ENCODE measurements at regions not wholly inside any gene's neighbourhood (a gene's known extent, or its start where the extent isn't known, plus 50 kb on each side); places are given as distances from the start of the nearest gene placed in this dataset.
"Not testable (repeated sequence)": the region's sequence is repeated elsewhere in the genome, so short reads cannot be mapped to it uniquely, and the experiment has no call there.

- no peak overlapping the region for H3K4me3 Mint-ChIP-seq
- Histone ChIP-seq H3K4me1 (ENCODE audit: control insufficient read depth, insufficient read depth, low read length, poor library complexity, severe bottlenecking) (no peaks in the 10 kb centered on the region), H3K36me3 (ENCODE audit: control insufficient read depth, insufficient read depth, low read length) (no peaks in the 10 kb centered on the region), H3K9me3 (ENCODE audit: control insufficient read depth in 2 of 2, low read length in 2 of 2) (no peaks in the 10 kb centered on the region), H3K27ac (ENCODE audit: insufficient read depth, low read length, poor library complexity, severe bottlenecking) (no peak overlapping the region), H3K27me3 (ENCODE audit: control insufficient read depth, insufficient read depth, low read length) (no peaks in the 10 kb centered on the region), H3K4me3 (ENCODE audit: low read depth, low read length) (no peak overlapping the region)
- H3K9me3 Mint-ChIP-seq: peaks cover 0 to 2% (median 0%) of the 10 kb centered on the region in 7 donors
- ATAC-seq (ENCODE audit: low read depth in 2 of 2) (no peak), DNase-seq (no peak)
- peaks cover 21% of the 10 kb centered on the region for H3K27me3 Mint-ChIP-seq
- H3K36me3 Mint-ChIP-seq: no peaks in the 10 kb centered on the region
- H3K27ac Mint-ChIP-seq: peak overlapping the region in 1 of 3 donors; percentile 24
- H3K4me1 Mint-ChIP-seq: peaks cover 0 to 15% (median 5%) of the 10 kb centered on the region in 4 donors
These were observed 63.4 kb upstream of the KLF7 start for GRCh38 chr2:207229161-207229560.

- no peak for ATAC-seq (ENCODE audit: low read depth in 2 of 2)
- peaks cover 16% of the 10 kb centered on the region for H3K27me3 Mint-ChIP-seq
- no peak for DNase-seq
- H3K27ac ChIP-seq (ENCODE audit: insufficient read depth, low read length, poor library complexity, severe bottlenecking): no peak overlapping the region
- no peak overlapping the region for H3K4me3 ChIP-seq (ENCODE audit: low read depth, low read length)
- peak overlapping the region in 1 of 3 donors; percentile 3 for H3K27ac Mint-ChIP-seq
- no peaks in the 10 kb centered on the region for H3K9me3 ChIP-seq (ENCODE audit: control insufficient read depth in 2 of 2, low read length in 2 of 2)
- no peaks in the 10 kb centered on the region for H3K27me3 ChIP-seq (ENCODE audit: control insufficient read depth, insufficient read depth, low read length)
- H3K4me1 Mint-ChIP-seq: peaks cover 0 to 9% (median 0%) of the 10 kb centered on the region in 4 donors
- peak overlapping the region in 1 of 4 donors; percentile 86 for H3K4me3 Mint-ChIP-seq
- peaks cover 0 to 2% (median 0%) of the 10 kb centered on the region in 7 donors for H3K9me3 Mint-ChIP-seq
- no peaks in the 10 kb centered on the region for H3K4me1 ChIP-seq (ENCODE audit: control insufficient read depth, insufficient read depth, low read length, poor library complexity, severe bottlenecking)
- no peaks in the 10 kb centered on the region for H3K36me3 ChIP-seq (ENCODE audit: control insufficient read depth, insufficient read depth, low read length)
- H3K36me3 Mint-ChIP-seq: no peaks in the 10 kb centered on the region
These were observed 64.7 kb upstream of the KLF7 start for GRCh38 chr2:207230261-207231105.

GRCh38 chr2:207231106-207231865 is 65.5 kb upstream of the KLF7 start:
- Histone ChIP-seq H3K9me3 (ENCODE audit: control insufficient read depth in 2 of 2, low read length in 2 of 2) (no peaks in the 10 kb centered on the region), H3K4me1 (ENCODE audit: control insufficient read depth, insufficient read depth, low read length, poor library complexity, severe bottlenecking) (no peaks in the 10 kb centered on the region), H3K27me3 (ENCODE audit: control insufficient read depth, insufficient read depth, low read length) (no peaks in the 10 kb centered on the region), H3K36me3 (ENCODE audit: control insufficient read depth, insufficient read depth, low read length) (no peaks in the 10 kb centered on the region), H3K4me3 (ENCODE audit: low read depth, low read length) (no peak overlapping the region), H3K27ac (ENCODE audit: insufficient read depth, low read length, poor library complexity, severe bottlenecking) (no peak overlapping the region)
- peaks cover 0 to 2% (median 0%) of the 10 kb centered on the region in 7 donors for H3K9me3 Mint-ChIP-seq
- H3K36me3 Mint-ChIP-seq: no peaks in the 10 kb centered on the region
- no peak for DNase-seq
- peaks cover 16% of the 10 kb centered on the region for H3K27me3 Mint-ChIP-seq
- no peak for ATAC-seq (ENCODE audit: low read depth in 2 of 2)
- peak overlapping the region in 1 of 3 donors; percentile 34 for H3K27ac Mint-ChIP-seq
- H3K4me1 Mint-ChIP-seq: peaks cover 0 to 8% (median 0%) of the 10 kb centered on the region in 4 donors
- H3K4me3 Mint-ChIP-seq: peak overlapping the region in 1 of 4 donors; percentile 86

GRCh38 chr2:207231967-207232366 is 66.2 kb upstream of the KLF7 start:
- H3K4me3 Mint-ChIP-seq: no peak overlapping the region
- H3K36me3 Mint-ChIP-seq: no peaks in the 10 kb centered on the region
- DNase-seq (no peak), ATAC-seq (ENCODE audit: low read depth in 2 of 2) (no peak)
- peaks cover 0 to 2% (median 0%) of the 10 kb centered on the region in 7 donors for H3K9me3 Mint-ChIP-seq
- Histone ChIP-seq H3K4me1 (ENCODE audit: control insufficient read depth, insufficient read depth, low read length, poor library complexity, severe bottlenecking) (no peaks in the 10 kb centered on the region), H3K9me3 (ENCODE audit: control insufficient read depth in 2 of 2, low read length in 2 of 2) (no peaks in the 10 kb centered on the region), H3K4me3 (ENCODE audit: low read depth, low read length) (no peak overlapping the region), H3K36me3 (ENCODE audit: control insufficient read depth, insufficient read depth, low read length) (no peaks in the 10 kb centered on the region), H3K27me3 (ENCODE audit: control insufficient read depth, insufficient read depth, low read length) (no peaks in the 10 kb centered on the region), H3K27ac (ENCODE audit: insufficient read depth, low read length, poor library complexity, severe bottlenecking) (no peak overlapping the region)
- H3K27ac Mint-ChIP-seq: peak overlapping the region in 1 of 3 donors; percentile 34
- H3K27me3 Mint-ChIP-seq: peaks cover 10% of the 10 kb centered on the region
- H3K4me1 Mint-ChIP-seq: peaks cover 0 to 8% (median 0%) of the 10 kb centered on the region in 4 donors

GRCh38 chr2:207233141-207233540 is 67.4 kb upstream of the KLF7 start:
- not testable (repeated sequence) for DNase-seq; H3K36me3 Mint-ChIP-seq; ATAC-seq (ENCODE audit: low read depth in 2 of 2); H3K4me1 ChIP-seq (ENCODE audit: control insufficient read depth, insufficient read depth, low read length, poor library complexity, severe bottlenecking); H3K4me3 Mint-ChIP-seq; H3K9me3 Mint-ChIP-seq; H3K9me3 ChIP-seq (ENCODE audit: control insufficient read depth in 2 of 2, low read length in 2 of 2); H3K27me3 ChIP-seq (ENCODE audit: control insufficient read depth, insufficient read depth, low read length); H3K4me1 Mint-ChIP-seq; H3K27ac ChIP-seq (ENCODE audit: insufficient read depth, low read length, poor library complexity, severe bottlenecking); H3K4me3 ChIP-seq (ENCODE audit: low read depth, low read length); H3K27ac Mint-ChIP-seq; H3K36me3 ChIP-seq (ENCODE audit: control insufficient read depth, insufficient read depth, low read length)
- H3K27me3 Mint-ChIP-seq: peaks cover 10% of the 10 kb centered on the region

- Histone ChIP-seq H3K9me3 (ENCODE audit: control insufficient read depth in 2 of 2, low read length in 2 of 2) (no peaks in the 10 kb centered on the region), H3K4me3 (ENCODE audit: low read depth, low read length) (no peak overlapping the region), H3K27ac (ENCODE audit: insufficient read depth, low read length, poor library complexity, severe bottlenecking) (no peak overlapping the region), H3K27me3 (ENCODE audit: control insufficient read depth, insufficient read depth, low read length) (no peaks in the 10 kb centered on the region), H3K36me3 (ENCODE audit: control insufficient read depth, insufficient read depth, low read length) (no peaks in the 10 kb centered on the region), H3K4me1 (ENCODE audit: control insufficient read depth, insufficient read depth, low read length, poor library complexity, severe bottlenecking) (no peaks in the 10 kb centered on the region)
- ATAC-seq (ENCODE audit: low read depth in 2 of 2): no peak
- DNase-seq: no peak
- Mint-ChIP-seq H3K4me3 (no peak overlapping the region), H3K9me3 (peaks cover 0 to 2% (median 0%) of the 10 kb centered on the region in 7 donors), H3K36me3 (no peaks in the 10 kb centered on the region), H3K27ac (no peak overlapping the region), H3K4me1 (peaks cover 0 to 12% (median 0%) of the 10 kb centered on the region in 4 donors), H3K27me3 (peaks cover 10% of the 10 kb centered on the region)
These were observed 68.0 kb upstream of the KLF7 start for GRCh38 chr2:207233731-207234130.

GRCh38 chr2:207235621-207236020 is 69.9 kb upstream of the KLF7 start:
- H3K4me1 Mint-ChIP-seq: peaks cover 0 to 23% (median 0%) of the 10 kb centered on the region in 4 donors

More at GRCh38 chr2:207235621-207236020, 69.9 kb upstream of the KLF7 start:
- no peaks in the 10 kb centered on the region for H3K9me3 Mint-ChIP-seq
- H3K27ac ChIP-seq (ENCODE audit: insufficient read depth, low read length, poor library complexity, severe bottlenecking): no peak overlapping the region
- H3K27me3 Mint-ChIP-seq: peaks cover 4% of the 10 kb centered on the region
- no peak overlapping the region for H3K4me3 ChIP-seq (ENCODE audit: low read depth, low read length)
- DNase-seq: no peak
- no peak for ATAC-seq (ENCODE audit: low read depth in 2 of 2)
- no peaks in the 10 kb centered on the region for H3K4me1 ChIP-seq (ENCODE audit: control insufficient read depth, insufficient read depth, low read length, poor library complexity, severe bottlenecking)
- no peaks in the 10 kb centered on the region for H3K36me3 ChIP-seq (ENCODE audit: control insufficient read depth, insufficient read depth, low read length)
- no peak overlapping the region for H3K27ac Mint-ChIP-seq
- no peak overlapping the region for H3K4me3 Mint-ChIP-seq
- H3K27me3 ChIP-seq (ENCODE audit: control insufficient read depth, insufficient read depth, low read length): no peaks in the 10 kb centered on the region
- no peaks in the 10 kb centered on the region for H3K36me3 Mint-ChIP-seq
- no peaks in the 10 kb centered on the region for H3K9me3 ChIP-seq (ENCODE audit: control insufficient read depth in 2 of 2, low read length in 2 of 2)
